Omental fat pad (tissue), 3 donors: ENCODE measurements at regions not wholly inside any gene's neighbourhood (a gene's known extent, or its start where the extent isn't known, plus 50 kb on each side); places are given as distances from the start of the nearest gene placed in this dataset.
A peak's percentile ranks its signal among the peaks of the same experiment; 100 is the strongest.

Source experiments
- ATAC-seq: fragments of 150-250 bp; one replicate; pipeline ENCODE4 v1.9.1; 2016; ENCODE audit warnings: mild to moderate bottlenecking, moderate library complexity; ENCODE audit not compliant: low FRiP score
- DNase-seq: peaks from one replicate; pipeline ENCODE4 v3.0.0-alpha.2; 2019; ENCODE audit warnings: low spot score
- TF ChIP-seq, protein P1 (sequence below), 3 donors: fragments of 450-650 bp; IDR thresholded peaks; one replicate each; pipeline ENCODE4 v1.5.1; 2016 to 2017; ENCODE audit warnings: antibody characterized with exemption in 3 of 3, mild to moderate bottlenecking in 3 of 3, moderate library complexity in 2 of 3

DNA sequence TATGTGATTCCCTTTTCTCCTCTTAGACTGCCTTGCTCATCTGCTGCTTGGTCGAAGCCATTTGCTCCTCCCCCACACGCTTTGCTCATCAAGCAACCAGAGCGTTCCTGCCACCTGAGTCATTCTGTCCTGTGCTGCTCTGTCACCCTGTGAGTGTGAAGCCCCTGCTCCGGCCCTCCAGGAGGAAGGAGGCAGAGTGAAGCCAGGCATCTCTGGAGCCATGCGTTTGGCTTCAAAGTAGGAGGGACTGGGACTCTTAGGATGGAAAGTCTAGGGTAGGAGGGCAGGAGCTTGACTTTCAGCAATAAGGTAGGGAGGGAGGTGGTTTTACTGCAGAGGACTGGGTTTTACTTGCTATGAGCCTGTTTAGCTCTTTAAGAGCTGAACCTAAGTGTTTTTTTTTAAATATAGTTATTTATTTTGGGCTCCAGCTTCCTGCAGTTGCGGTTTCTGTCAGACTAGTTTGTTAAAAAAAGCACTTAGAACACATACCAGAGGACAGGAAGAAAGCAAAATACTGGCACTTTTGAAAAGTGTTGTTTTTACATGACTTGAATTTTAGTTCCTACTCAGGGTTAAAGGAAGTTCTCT, 63.6 kb downstream of the SPINK2 start:
- no peak for DNase-seq
- TF ChIP-seq, protein P1, sequence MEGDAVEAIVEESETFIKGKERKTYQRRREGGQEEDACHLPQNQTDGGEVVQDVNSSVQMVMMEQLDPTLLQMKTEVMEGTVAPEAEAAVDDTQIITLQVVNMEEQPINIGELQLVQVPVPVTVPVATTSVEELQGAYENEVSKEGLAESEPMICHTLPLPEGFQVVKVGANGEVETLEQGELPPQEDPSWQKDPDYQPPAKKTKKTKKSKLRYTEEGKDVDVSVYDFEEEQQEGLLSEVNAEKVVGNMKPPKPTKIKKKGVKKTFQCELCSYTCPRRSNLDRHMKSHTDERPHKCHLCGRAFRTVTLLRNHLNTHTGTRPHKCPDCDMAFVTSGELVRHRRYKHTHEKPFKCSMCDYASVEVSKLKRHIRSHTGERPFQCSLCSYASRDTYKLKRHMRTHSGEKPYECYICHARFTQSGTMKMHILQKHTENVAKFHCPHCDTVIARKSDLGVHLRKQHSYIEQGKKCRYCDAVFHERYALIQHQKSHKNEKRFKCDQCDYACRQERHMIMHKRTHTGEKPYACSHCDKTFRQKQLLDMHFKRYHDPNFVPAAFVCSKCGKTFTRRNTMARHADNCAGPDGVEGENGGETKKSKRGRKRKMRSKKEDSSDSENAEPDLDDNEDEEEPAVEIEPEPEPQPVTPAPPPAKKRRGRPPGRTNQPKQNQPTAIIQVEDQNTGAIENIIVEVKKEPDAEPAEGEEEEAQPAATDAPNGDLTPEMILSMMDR (IDR thresholded peaks at IDR 0.05) = no peak
- ATAC-seq = peak; percentile 64

DNA sequence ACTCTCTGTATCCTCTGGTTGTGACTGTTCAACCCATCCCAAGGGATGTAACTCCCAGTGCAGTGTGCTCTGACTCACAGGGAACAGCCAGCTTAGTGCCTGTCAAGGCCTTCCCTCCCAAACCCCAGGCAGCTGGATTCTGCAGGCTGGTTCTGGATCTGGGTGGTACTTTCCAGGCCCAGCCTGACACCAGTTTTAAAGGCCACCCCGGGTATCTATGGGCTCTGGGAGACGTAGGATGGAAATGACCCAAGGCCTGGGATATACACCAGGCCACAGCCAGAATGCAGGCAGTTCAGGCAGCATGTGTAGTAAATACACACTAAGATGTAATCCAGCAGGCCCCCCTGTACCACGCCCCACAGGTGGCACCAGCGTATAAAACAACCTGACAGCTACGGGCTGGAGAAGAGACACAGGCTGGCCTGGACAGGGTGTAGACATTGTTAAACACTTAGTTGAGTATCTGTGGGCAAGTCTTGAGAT, 64.2 kb downstream of the SPINK2 start:
- TF ChIP-seq, protein P1 (IDR thresholded peaks at IDR 0.05) = no peak
- ATAC-seq = no peak
- DNase-seq = no peak

DNA sequence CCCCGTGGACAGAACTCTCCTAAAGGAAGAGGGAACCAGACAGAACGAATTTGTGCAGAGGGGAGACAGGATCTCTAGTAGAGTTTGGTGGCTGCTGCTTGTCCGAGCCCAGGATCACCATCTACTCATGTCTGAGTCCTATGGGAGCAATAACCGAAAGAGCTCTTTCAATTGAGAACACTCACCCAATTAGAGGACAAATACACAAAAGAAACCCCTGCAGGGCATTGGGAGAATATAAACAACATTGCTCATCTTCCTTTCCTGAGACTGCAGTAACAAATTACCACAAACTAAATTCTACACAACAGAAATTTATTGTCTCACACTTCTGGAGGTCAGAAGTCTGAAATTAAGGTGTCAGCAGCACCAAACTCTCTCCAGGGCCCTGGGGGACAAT, 65.6 kb downstream of the SPINK2 start:
- DNase-seq = no peak
- TF ChIP-seq, protein P1 (IDR thresholded peaks at IDR 0.05) = no peak
- no peak for ATAC-seq

DNA sequence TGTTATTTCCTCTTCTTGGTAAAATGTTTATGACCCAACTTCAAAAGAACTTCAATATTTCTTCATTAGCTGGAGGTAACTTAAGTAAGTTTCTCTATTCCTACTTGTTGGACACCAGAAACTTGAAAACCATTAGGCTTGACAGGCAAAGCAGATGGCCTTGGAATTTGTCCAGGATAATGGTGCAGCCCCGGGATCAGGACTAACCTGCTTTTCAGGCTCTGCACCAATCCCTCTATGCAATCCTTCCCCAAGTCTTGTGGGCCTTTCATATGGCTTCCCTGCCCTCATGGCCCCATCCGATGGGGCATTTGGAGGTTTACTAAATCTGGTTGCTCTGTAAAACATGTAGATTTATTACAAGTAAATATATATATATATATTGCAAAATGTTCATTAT, 68.5 kb downstream of the SPINK2 start:
- DNase-seq (no peak), ATAC-seq (no peak)
- TF ChIP-seq, protein P1 (IDR thresholded peaks at IDR 0.05) = no peak

DNA sequence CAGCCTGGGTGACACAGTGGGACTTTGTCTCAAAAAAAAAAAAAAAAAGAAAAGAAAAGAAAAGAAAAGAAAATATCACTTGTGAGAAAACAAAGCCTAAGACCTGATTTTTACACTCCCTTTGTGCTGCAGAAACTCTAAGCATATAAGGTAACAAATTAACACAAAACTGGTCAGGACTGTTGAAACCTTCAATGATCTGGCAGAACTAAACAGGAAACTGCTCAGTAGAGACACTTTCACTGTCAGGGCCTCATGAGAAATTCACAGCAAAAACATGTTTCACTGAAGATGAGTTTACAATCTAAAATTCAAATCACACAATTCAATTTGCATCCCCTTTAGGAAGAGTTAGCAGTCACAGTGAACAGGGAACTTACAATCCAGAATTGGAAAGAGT, 69.1 kb upstream of the HOPX start:
- no peak for ATAC-seq

DNA sequence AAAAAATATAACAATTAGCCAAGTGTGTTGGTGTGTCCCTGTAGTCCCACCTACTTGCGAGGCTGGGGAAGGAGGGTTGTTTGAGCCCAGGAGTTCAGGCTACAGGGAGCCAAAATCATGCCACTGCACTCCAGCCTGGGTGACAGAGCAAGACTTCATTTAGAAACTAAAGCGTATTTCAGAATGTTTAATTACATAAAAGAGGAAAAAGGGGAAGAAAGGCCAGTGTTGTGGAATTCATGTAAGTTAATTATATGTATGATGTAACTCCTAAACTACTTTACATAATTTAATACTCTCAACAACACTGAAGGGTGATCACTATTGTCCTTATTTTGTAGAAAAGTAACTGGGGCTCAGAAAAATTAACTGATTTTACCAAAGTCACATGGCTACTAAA, 67.2 kb upstream of the HOPX start:
- no peak for DNase-seq
- ATAC-seq = no peak

More for the DNA sequence above, 69.1 kb upstream of the HOPX start:
- no peak for DNase-seq
- TF ChIP-seq, protein P1 (IDR thresholded peaks at IDR 0.05) = no peak

DNA sequence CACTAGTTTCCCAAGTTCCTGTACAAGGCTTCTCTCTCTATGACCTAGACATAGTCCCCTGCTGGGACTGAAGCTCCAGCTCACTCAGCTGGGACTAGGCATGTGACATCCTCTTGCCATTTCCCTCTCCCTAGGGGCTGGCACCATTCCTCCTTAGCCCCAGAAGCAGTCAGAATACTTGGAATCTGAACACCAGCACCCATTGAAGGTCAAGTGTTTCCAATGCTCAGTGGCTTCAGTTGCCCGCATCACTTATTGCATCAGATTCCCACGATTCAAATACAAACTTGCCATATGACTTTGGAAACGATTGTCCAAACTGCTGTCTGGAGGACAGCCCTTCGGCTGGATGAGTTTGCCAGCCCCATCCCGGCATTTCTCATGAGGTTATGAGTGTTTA, 65.5 kb upstream of the HOPX start:
- DNase-seq (no peak), ATAC-seq (no peak)
- TF ChIP-seq, protein P1 (IDR thresholded peaks at IDR 0.05) = no peak

More for the DNA sequence above, 67.2 kb upstream of the HOPX start:
- TF ChIP-seq, protein P1 (IDR thresholded peaks at IDR 0.05) = no peak
